Brain microvascular endothelial cell (primary cell): ENCODE measurements at regions not wholly inside any gene's neighbourhood (a gene's known extent, or its start where the extent isn't known, plus 50 kb on each side); places are given as distances from the start of the nearest gene placed in this dataset.

Source experiments
- DNase-seq: peaks from one replicate; pipeline ENCODE4 v3.0.0-alpha.2; 2020
- H3K27ac ChIP-seq: fragments of 250-450 bp; sonication (Bioruptor Pico); 2 replicates; pipeline ENCODE4 v1.5.1; 2020; ENCODE audit warnings: mild to moderate bottlenecking, moderate library complexity
- H3K27me3 ChIP-seq: fragments of 250-450 bp; sonication (Bioruptor Pico); replicated peaks from 2 replicates; pipeline ENCODE4 v1.5.1; 2020; ENCODE audit warnings: mild to moderate bottlenecking
- H3K36me3 ChIP-seq: fragments of 250-450 bp; sonication (Bioruptor Pico); replicated peaks from 2 replicates; pipeline ENCODE4 v1.5.1; 2020; ENCODE audit warnings: mild to moderate bottlenecking
- H3K4me3 ChIP-seq: 2 replicates; pipeline ENCODE4 v1.5.1; 2011; ENCODE audit warnings: low read depth, mild to moderate bottlenecking, control low read depth, low read length, moderate library complexity
- in situ Hi-C: cut with HindIII; loops from 2 replicates; pipeline ENCODE4 v1.10.0; 2017; ENCODE audit warnings: low sequenced_read_pairs, low pct_ligation_motif_present
- TF ChIP-seq, protein P1 (sequence below): IDR thresholded peaks from 2 replicates; pipeline ENCODE4 v1.5.1; 2011; ENCODE audit warnings: low read depth, mild to moderate bottlenecking, moderate library complexity, low read length, control low read depth, inconsistent platforms; ENCODE audit errors: missing control alignments

DNA sequence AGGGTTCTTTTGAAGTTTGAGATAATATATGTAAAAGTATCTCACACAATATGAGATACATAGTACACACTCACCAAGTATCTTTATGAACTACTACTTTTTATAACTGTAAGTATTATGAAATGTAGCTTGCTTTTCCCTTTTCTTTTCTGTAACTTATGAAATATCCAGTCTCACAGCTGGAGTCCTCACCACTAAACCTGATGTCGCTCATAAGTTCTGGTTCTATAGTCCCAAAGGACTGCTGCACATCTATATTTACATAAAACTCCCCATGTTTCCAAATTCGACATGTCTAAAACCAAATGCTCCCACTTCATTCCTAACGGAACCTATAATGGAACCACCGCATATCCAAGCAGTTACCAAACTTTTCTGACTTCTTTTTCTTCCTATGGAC is 186.5 kb upstream of the SLC7A11 start:
- no peaks in the 10 kb centered on the region for H3K27me3 ChIP-seq
- DNase-seq = no peak
- H3K27ac ChIP-seq = no peak overlapping the region
- TF ChIP-seq, protein P1, sequence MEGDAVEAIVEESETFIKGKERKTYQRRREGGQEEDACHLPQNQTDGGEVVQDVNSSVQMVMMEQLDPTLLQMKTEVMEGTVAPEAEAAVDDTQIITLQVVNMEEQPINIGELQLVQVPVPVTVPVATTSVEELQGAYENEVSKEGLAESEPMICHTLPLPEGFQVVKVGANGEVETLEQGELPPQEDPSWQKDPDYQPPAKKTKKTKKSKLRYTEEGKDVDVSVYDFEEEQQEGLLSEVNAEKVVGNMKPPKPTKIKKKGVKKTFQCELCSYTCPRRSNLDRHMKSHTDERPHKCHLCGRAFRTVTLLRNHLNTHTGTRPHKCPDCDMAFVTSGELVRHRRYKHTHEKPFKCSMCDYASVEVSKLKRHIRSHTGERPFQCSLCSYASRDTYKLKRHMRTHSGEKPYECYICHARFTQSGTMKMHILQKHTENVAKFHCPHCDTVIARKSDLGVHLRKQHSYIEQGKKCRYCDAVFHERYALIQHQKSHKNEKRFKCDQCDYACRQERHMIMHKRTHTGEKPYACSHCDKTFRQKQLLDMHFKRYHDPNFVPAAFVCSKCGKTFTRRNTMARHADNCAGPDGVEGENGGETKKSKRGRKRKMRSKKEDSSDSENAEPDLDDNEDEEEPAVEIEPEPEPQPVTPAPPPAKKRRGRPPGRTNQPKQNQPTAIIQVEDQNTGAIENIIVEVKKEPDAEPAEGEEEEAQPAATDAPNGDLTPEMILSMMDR = no peak
- in situ Hi-C loops = no loop called here
- no peak overlapping the region for H3K4me3 ChIP-seq
- H3K36me3 ChIP-seq = no peaks in the 10 kb centered on the region

DNA sequence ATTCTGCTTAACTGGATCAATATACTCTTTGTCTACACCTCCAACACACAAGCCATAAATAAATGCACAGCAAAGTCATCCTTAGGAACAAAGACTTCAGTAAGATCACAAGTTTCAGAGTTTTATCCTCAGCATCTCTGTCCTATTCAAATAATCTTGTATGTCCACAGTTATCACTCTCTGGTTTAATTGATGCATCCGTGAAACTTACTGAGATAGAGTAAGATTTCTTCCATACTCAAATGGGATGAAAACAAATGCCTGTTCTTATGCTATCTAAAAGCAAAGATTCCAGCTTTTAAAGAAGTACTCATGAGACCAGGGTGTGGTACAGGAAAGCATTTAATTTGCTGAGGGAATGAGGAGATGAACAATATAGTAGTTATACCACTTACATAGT is 184.6 kb upstream of the SLC7A11 start:
- Histone ChIP-seq H3K4me3 (no peak overlapping the region), H3K36me3 (no peaks in the 10 kb centered on the region), H3K27ac (no peak overlapping the region), H3K27me3 (no peaks in the 10 kb centered on the region)
- DNase-seq = no peak
- TF ChIP-seq, protein P1 = no peak
- in situ Hi-C loops = no loop called here

DNA sequence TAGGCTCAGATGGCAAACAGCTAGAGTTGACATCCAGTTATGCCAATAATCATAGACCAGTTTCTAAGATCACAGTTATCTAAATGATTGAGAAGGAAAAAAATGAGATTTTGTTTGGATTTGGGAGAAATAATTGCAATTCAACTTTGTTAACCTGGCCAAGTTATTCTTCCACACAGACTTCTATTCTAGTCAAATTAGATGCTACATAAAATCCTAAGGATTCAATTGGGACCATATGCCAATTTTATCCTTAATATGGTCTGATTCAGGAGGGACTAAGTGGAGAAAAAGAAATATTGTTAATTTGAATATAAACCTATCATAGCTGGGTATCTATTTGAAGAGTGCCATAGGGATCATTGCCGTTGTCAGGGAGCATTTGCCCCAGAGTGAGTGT is 178.3 kb upstream of the SLC7A11 start:
- no peaks in the 10 kb centered on the region for H3K36me3 ChIP-seq
- TF ChIP-seq, protein P1 = no peak
- no peaks in the 10 kb centered on the region for H3K27me3 ChIP-seq
- in situ Hi-C loops = no loop called here
- no peak overlapping the region for H3K4me3 ChIP-seq
- no peak overlapping the region for H3K27ac ChIP-seq
- DNase-seq = no peak

DNA sequence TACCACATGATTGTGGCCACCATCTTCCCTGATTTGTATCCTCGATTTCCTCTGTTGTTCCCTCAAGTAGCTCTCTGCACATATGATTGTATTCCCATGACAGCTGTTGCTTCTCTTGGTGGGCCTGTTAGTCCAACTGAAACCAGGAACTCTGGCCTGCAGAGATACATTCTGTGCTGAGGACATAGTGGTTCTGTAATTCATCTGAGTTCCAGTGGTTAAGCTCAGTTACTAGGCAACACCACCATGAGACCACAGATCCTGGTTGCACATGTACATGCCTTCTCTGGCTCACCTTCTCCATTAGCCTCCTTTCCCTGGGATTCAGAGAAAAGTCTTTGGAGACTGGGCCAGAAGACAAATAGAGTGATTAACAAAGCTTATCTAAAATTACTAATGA is 172.1 kb upstream of the SLC7A11 start:
- in situ Hi-C loops = no loop called here
- DNase-seq = no peak

DNA sequence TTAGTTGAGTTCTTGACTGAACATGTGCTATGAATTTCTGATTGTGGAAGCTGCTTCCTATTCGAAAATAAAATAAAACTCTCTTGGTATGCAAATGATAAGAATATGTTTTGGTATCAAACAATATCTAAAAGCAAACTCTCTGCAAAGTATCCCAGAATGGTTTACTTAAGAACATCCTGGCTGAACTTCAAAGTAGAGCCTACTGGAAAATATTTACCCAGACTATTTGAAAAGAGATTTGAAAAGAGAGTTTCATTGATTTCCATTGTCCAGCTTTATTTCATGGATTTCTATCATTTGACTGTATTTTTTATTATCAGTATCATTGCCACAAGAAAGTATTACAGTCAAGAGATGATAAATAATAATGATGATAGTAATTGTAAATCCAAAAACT is 171.1 kb upstream of the SLC7A11 start:
- TF ChIP-seq, protein P1 = no peak
- Histone ChIP-seq H3K27ac (no peak overlapping the region), H3K4me3 (no peak overlapping the region), H3K36me3 (no peaks in the 10 kb centered on the region), H3K27me3 (no peaks in the 10 kb centered on the region)
- in situ Hi-C loops = no loop called here
- DNase-seq = no peak

More for the DNA sequence above, 172.1 kb upstream of the SLC7A11 start:
- no peaks in the 10 kb centered on the region for H3K36me3 ChIP-seq
- H3K27ac ChIP-seq = no peak overlapping the region
- no peak overlapping the region for H3K4me3 ChIP-seq
- TF ChIP-seq, protein P1 = no peak
- H3K27me3 ChIP-seq = no peaks in the 10 kb centered on the region

DNA sequence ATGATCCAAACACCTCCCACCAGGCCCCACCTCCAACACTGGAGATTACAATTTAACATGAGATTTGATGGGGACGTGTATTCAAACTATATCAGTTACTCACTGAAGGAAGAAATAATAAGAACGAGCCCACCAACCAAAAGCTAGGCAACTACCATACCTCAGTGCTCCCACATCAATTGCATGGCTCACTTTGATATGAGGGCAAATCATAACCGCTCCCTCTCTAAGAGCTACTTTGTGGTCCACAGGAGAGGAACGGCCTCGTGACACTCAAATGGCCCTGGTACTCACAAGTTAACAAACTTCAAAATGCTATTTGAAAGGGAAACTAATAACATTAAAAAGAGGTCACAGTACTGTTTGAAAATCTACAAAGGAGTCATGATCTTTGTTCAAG is 170.7 kb upstream of the SLC7A11 start:
- no peak for DNase-seq
- H3K27ac ChIP-seq = no peak overlapping the region
- no peak overlapping the region for H3K4me3 ChIP-seq
- TF ChIP-seq, protein P1 = no peak
- no peaks in the 10 kb centered on the region for H3K27me3 ChIP-seq
- no peaks in the 10 kb centered on the region for H3K36me3 ChIP-seq
- in situ Hi-C loops = no loop called here
